Stomach (tissue), 8 donors: ENCODE measurements at regions not wholly inside any gene's neighbourhood (a gene's known extent, or its start where the extent isn't known, plus 50 kb on each side); places are given as distances from the start of the nearest gene placed in this dataset.

Experiments
- DNase-seq, 2 donors: peaks; one replicate each; pipeline versions ENCODE4 v3.0.0 to v3.0.0-alpha.2; 2013 to 2019
- H3K27ac ChIP-seq, 5 donors: fragments of 200-600 bp in 4 of 5; sonication (generic) in 4 of 5; one replicate each; pipeline ENCODE4 v1.5.1; 2013 to 2019; ENCODE audit warnings: mild to moderate bottlenecking in 1 of 5, moderate library complexity in 1 of 5
- H3K27me3 ChIP-seq, 3 donors: fragments of 200-600 bp; sonication (generic); one replicate each; pipeline ENCODE4 v1.5.1; 2017 to 2019; ENCODE audit warnings: mixed run types in 1 of 3
- H3K36me3 ChIP-seq, 4 donors: fragments of 200-600 bp; sonication (generic); 1 replicate in 3 of 4; 2 replicates in 1 of 4; pipeline ENCODE4 v1.5.1; 2016 to 2019
- H3K4me1 ChIP-seq, 4 donors: fragments of 200-600 bp; sonication (generic); one replicate each; pipeline ENCODE4 v1.5.1; 2016 to 2019
- H3K4me3 ChIP-seq, 4 donors: fragments of 200-600 bp; sonication (generic) in 3 of 4; one replicate each; pipeline ENCODE4 v1.5.1; 2016 to 2019; ENCODE audit warnings: mild to moderate bottlenecking in 1 of 4
- H3K9me3 ChIP-seq, 4 donors: fragments of 200-600 bp; sonication (generic); one replicate each; pipeline ENCODE4 v1.5.1; 2016 to 2019
- EP300 ChIP-seq: sonication (generic); formaldehyde crosslinking; IDR thresholded peaks from one replicate; pipeline ENCODE4 v1.6.1; 2017; ENCODE audit warnings: antibody characterized with exemption
- POLR2A ChIP-seq, 4 donors: fragments of 450-650 bp; IDR thresholded peaks; one replicate each; pipeline ENCODE4 v1.6.1; 2016; ENCODE audit warnings: antibody characterized with exemption in 4 of 4, control low read depth in 2 of 4, mild to moderate bottlenecking in 1 of 4, moderate library complexity in 1 of 4
- POLR2AphosphoS5 ChIP-seq, 3 donors: sonication (generic); formaldehyde crosslinking; IDR thresholded peaks; one replicate each; pipeline ENCODE4 v1.6.1; 2016; ENCODE audit warnings: antibody characterized with exemption in 3 of 3
- WGBS, 5 donors: extraction: QIAGEN DNeasy Blood & Tissue Kit in 3 of 5; methylation state at CpG; one replicate each; pipeline versions ENCODE4 v1.1.5 to v1.1.7; 2013 to 2018; 5-methylcytosine and 5-hydroxymethylcytosine counted together
- intact Hi-C: fragments of 100-400 bp; cut with DNase I; formaldehyde crosslinking; loops from one replicate; pipeline ENCODE4 v1.15.1; 2023; ENCODE audit warnings: low total_unique reads
- TF ChIP-seq, protein P1 (sequence below), 7 experiments: fragments of 450-650 bp in 4 of 7; fragments of 200-600 bp in 3 of 7; sonication (generic) in 3 of 7; IDR thresholded peaks; one replicate each; pipeline ENCODE4 v1.5.1; 2016 to 2019; ENCODE audit warnings: antibody characterized with exemption in 7 of 7, control low read depth in 2 of 7, mild to moderate bottlenecking in 1 of 7
- donor health status: healthy with polysubstance abuse.
- donor health status: Bipolar disorder and iron deficiency.
- donor health status: healthy.

DNA sequence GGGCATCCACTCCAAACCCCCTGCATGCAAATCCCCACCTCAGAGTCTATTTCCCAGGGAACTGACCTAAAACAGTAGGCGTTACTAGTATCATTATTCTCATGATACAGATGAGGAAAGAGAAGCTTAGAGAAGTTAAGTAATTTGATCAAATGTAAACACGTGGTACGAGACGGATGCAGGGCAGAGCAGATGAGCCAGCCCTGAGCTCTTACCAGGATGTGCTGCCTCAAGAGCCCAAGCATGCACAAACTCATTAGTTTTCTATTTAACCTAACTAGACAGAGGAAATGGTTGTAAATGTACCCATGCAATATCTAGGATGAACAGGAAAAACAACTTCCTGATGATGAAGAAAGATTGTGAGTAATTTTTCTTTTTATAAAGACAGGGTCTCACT is 173.3 kb upstream of the RASSF8 start:
- H3K4me3 ChIP-seq: no peak overlapping the region
- intact Hi-C loops: no loop called here
- no peaks in the 10 kb centered on the region for H3K36me3 ChIP-seq
- no peaks in the 10 kb centered on the region for H3K27me3 ChIP-seq
- no peak overlapping the region for H3K27ac ChIP-seq
- 53 to 73% (median 58%) methylated on average over 4 of the region's 4 CpGs for WGBS, 5 donors
- H3K4me1 ChIP-seq: peaks cover 0 to 7% (median 0%) of the 10 kb centered on the region in 4 donors
- H3K9me3 ChIP-seq: no peaks in the 10 kb centered on the region
- TF ChIP-seq POLR2AphosphoS5 (IDR thresholded peaks at IDR 0.05) (no peak), EP300 (no peak), POLR2A (IDR thresholded peaks at IDR 0.05) (no peak)
- TF ChIP-seq, protein P1, sequence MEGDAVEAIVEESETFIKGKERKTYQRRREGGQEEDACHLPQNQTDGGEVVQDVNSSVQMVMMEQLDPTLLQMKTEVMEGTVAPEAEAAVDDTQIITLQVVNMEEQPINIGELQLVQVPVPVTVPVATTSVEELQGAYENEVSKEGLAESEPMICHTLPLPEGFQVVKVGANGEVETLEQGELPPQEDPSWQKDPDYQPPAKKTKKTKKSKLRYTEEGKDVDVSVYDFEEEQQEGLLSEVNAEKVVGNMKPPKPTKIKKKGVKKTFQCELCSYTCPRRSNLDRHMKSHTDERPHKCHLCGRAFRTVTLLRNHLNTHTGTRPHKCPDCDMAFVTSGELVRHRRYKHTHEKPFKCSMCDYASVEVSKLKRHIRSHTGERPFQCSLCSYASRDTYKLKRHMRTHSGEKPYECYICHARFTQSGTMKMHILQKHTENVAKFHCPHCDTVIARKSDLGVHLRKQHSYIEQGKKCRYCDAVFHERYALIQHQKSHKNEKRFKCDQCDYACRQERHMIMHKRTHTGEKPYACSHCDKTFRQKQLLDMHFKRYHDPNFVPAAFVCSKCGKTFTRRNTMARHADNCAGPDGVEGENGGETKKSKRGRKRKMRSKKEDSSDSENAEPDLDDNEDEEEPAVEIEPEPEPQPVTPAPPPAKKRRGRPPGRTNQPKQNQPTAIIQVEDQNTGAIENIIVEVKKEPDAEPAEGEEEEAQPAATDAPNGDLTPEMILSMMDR (IDR thresholded peaks at IDR 0.05): no peak
- no peak for DNase-seq

DNA sequence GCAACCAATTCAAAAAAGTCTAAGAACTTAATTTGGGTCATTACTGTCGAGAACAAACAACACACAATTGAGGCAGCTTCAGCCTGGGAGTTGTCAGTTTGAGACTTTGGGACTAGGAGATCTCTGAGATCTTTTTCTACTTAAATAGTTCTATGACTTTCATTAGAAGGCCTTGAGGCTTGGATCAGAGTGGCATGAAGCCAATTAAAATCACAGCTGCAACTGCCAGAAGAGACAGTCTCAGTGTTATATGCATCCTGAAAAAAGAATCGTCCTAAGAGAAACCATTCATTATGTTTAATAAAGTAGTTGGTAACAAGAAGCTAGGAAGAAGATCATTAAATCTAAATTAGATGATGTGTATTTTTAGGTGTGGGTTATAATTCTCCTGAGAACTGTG is 170.8 kb upstream of the RASSF8 start:
- no peaks in the 10 kb centered on the region for H3K9me3 ChIP-seq
- H3K4me3 ChIP-seq: no peak overlapping the region
- H3K4me1 ChIP-seq: peaks cover 0 to 7% (median 0%) of the 10 kb centered on the region in 4 donors
- H3K27ac ChIP-seq: no peak overlapping the region
- TF ChIP-seq, protein P1 (IDR thresholded peaks at IDR 0.05): no peak
- TF ChIP-seq POLR2A (IDR thresholded peaks at IDR 0.05): no peak
- TF ChIP-seq EP300: no peak
- TF ChIP-seq POLR2AphosphoS5 (IDR thresholded peaks at IDR 0.05): no peak
- DNase-seq: no peak
- H3K27me3 ChIP-seq: no peaks in the 10 kb centered on the region
- 57 to 78% (median 77%) methylated on average over 2 of the region's 2 CpGs for WGBS, 5 donors
- intact Hi-C loops: no loop called here
- no peaks in the 10 kb centered on the region for H3K36me3 ChIP-seq

DNA sequence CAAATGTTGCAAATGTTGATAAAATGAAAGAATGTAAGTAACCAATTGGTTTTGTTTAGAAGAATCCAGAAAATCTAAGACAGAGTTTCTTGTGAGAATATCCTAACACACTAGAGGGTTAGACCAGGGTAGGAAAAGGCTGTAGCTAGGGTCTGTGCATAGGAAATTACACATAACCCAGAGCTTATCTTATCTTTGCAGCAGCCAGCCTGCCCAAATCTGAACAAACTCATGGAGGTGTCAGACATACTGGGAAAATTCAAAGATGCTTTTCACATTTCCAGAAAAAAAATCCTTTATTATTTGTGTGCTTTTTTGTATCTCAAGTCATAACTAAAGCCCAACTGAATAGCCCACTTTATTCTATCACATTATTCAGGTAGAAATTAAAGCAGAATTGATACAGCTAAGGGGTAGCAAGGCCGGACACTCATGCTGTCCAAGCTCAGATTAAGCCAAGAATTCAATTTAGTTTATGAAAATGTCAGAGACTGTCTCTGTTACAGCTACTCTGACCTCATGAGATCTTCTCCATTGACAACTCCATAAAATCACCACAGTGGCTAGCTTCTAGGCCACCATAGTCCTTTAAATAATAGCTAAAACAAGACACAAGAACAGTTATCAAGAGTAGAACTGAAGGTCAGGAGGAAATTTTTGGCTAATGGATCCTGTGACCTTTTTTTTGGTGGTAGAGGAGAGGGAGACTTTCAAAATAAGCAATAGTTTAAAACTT is 169.6 kb upstream of the RASSF8 start:
- WGBS, 5 donors: 56 to 88% (median 73%) methylated on average over 1 of the region's 1 CpG
- intact Hi-C loops: no loop called here
- peak overlapping the region in 1 of 5 donors; percentile 14 for H3K27ac ChIP-seq
- TF ChIP-seq EP300: no peak
- no peak for DNase-seq
- H3K4me3 ChIP-seq: no peak overlapping the region
- no peaks in the 10 kb centered on the region for H3K27me3 ChIP-seq
- peaks cover 0 to 7% (median 0%) of the 10 kb centered on the region in 4 donors for H3K4me1 ChIP-seq
- no peaks in the 10 kb centered on the region for H3K36me3 ChIP-seq
- H3K9me3 ChIP-seq: no peaks in the 10 kb centered on the region

DNA sequence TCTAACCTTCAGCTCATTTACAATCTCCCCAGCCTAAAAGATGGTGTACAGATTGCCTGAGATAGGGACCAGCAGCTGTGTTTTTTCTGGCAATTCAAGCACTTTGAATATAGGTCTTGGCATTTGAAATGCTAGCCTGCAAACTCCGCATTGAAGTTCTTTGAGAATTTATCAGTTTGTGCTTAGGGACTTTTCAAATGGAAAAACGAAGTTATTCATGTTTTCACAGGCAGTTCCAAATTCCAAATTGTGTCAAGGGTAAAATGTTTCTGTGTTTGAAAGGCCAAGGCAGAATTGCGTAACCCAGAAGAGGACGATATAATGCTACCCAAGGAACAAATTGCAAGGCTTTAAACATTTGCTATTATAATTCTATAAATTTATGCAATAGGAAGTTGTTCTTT is 168.9 kb upstream of the RASSF8 start:
- Histone ChIP-seq H3K27me3 (no peaks in the 10 kb centered on the region), H3K4me1 (peaks cover 0 to 7% (median 0%) of the 10 kb centered on the region in 4 donors), H3K36me3 (no peaks in the 10 kb centered on the region), H3K9me3 (no peaks in the 10 kb centered on the region), H3K4me3 (no peak overlapping the region), H3K27ac (peak overlapping the region in 1 of 5 donors; percentile 14)
- 22 to 52% (median 38%) methylated on average over 4 of the region's 4 CpGs for WGBS, 5 donors
- intact Hi-C loops: no loop called here
- peak in 1 of 2 donors; percentile 76 for DNase-seq
- TF ChIP-seq, protein P1 (IDR thresholded peaks at IDR 0.05): no peak
- TF ChIP-seq POLR2A (IDR thresholded peaks at IDR 0.05) (no peak), EP300 (no peak), POLR2AphosphoS5 (IDR thresholded peaks at IDR 0.05) (no peak)

DNA sequence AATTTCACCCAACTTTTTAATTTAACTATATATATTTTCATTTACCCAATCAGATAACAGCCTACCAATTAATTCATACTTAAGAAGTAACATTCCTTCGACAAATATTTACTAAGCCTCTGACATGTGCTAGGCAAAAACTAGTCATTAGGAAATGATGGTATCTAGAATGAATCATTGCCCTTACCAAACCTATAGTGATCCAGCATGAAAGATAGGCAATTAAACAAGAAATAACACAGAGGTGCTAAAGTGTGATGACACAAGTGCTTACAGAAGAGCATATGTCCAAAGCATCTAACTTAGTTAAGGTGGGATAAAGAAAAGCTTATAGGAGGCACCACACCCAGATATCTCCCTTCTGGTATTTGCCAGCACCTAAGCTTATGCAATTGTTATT is 166.5 kb upstream of the RASSF8 start:
- 83 to 96% (median 86%) methylated on average over 1 of the region's 1 CpG for WGBS, 5 donors
- DNase-seq: no peak
- H3K36me3 ChIP-seq: no peaks in the 10 kb centered on the region
- H3K27ac ChIP-seq: no peak overlapping the region
- TF ChIP-seq, protein P1 (IDR thresholded peaks at IDR 0.05): no peak
- no peak for TF ChIP-seq EP300
- TF ChIP-seq POLR2AphosphoS5 (IDR thresholded peaks at IDR 0.05): no peak
- TF ChIP-seq POLR2A (IDR thresholded peaks at IDR 0.05): no peak
- intact Hi-C loops: no loop called here
- H3K4me1 ChIP-seq: peaks cover 0 to 7% (median 0%) of the 10 kb centered on the region in 4 donors
- H3K27me3 ChIP-seq: no peaks in the 10 kb centered on the region
- H3K4me3 ChIP-seq: no peak overlapping the region
- no peaks in the 10 kb centered on the region for H3K9me3 ChIP-seq
